ENCODE measurements at regions not wholly inside any gene's neighbourhood (a gene's known extent, or its start where the extent isn't known, plus 50 kb on each side); places are given as distances from the start of the nearest gene placed in this dataset.

DNA sequence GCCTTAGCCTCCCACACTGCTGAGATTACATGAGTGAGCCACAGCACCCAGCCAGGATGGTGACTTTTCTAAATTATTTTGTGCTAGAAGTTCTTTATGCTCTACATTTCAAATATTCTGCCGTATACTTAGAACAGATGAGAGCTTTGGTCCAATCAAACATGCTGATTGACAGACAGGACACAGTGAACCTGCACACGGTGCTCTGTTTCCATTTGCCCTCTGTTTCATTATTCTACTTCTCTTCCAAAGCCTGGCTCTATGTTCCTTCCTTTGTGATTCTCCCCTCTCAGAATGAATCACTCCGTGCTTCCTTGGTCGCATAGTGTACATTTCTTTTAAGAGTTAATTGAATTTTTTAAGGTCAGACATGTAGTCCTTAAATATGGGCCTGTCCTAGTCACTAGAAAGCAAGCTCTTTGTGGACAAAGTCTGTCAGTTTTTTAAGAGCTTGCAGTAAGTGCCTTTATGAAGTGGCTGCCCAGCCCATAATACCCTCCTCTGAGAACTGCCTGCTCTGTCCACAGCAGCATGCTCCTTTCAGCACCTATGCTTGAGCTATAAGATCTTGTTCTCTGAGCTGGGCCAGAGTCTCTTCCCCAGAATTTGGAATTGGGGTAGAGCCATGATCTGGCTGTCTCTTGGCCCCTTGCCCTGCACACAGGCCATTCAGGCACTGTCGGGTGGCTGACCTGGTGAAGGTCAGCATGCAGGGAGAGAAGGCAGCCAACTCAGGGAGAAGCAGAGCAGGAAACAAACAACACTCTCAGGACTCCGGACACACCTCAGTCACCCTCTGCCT is 66.8 kb upstream of the SLC44A3 start:
- TF ChIP-seq, protein P1, sequence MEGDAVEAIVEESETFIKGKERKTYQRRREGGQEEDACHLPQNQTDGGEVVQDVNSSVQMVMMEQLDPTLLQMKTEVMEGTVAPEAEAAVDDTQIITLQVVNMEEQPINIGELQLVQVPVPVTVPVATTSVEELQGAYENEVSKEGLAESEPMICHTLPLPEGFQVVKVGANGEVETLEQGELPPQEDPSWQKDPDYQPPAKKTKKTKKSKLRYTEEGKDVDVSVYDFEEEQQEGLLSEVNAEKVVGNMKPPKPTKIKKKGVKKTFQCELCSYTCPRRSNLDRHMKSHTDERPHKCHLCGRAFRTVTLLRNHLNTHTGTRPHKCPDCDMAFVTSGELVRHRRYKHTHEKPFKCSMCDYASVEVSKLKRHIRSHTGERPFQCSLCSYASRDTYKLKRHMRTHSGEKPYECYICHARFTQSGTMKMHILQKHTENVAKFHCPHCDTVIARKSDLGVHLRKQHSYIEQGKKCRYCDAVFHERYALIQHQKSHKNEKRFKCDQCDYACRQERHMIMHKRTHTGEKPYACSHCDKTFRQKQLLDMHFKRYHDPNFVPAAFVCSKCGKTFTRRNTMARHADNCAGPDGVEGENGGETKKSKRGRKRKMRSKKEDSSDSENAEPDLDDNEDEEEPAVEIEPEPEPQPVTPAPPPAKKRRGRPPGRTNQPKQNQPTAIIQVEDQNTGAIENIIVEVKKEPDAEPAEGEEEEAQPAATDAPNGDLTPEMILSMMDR (IDR thresholded peaks at IDR 0.05) = no peak
- no peak for TF ChIP-seq POLR2A (IDR thresholded peaks at IDR 0.05)
